ENCODE measurements at regions not wholly inside any gene's neighbourhood (a gene's known extent, or its start where the extent isn't known, plus 50 kb on each side); places are given as distances from the start of the nearest gene placed in this dataset.

- no peaks in the 10 kb centered on the region for H3K4me1 ChIP-seq
- DNase-seq (ENCODE audit: low read depth in 1 of 2, low spot score in 1 of 2) = no peak
- no peaks in the 10 kb centered on the region for H3K9me3 ChIP-seq
- H3K27ac ChIP-seq = no peak overlapping the region
- no peak for TF ChIP-seq CBX8 (IDR thresholded peaks at IDR 0.05)
- TF ChIP-seq KDM5A (IDR thresholded peaks at IDR 0.05) = no peak
- TF ChIP-seq MAX (IDR thresholded peaks at IDR 0.05) = no peak
- TF ChIP-seq MAZ (IDR thresholded peaks at IDR 0.05; ENCODE audit: borderline replicate concordance, low read depth, low read length) = no peak
- TF ChIP-seq POLR2A (IDR thresholded peaks at IDR 0.05; ENCODE audit: low read length) = no peak
- TF ChIP-seq CEBPB (IDR thresholded peaks at IDR 0.05) = no peak
- no peak for TF ChIP-seq EHF (CRISPR knock-in tag; IDR thresholded peaks at IDR 0.05)
- TF ChIP-seq FOSL2 (IDR thresholded peaks at IDR 0.05) = no peak
- TF ChIP-seq FOSL2 (CRISPR knock-in tag; IDR thresholded peaks at IDR 0.05) = no peak
- no peak for TF ChIP-seq USF2 (IDR thresholded peaks at IDR 0.05)
- TF ChIP-seq RFX5 (IDR thresholded peaks at IDR 0.05) = no peak
- no peak overlapping the region for H3K4me2 ChIP-seq
- CTCF ChIA-PET = no interaction called here
- H3K4me3 ChIP-seq = no peak overlapping the region
- no peak for FAIRE-seq
- no peak for ATAC-seq
- POLR2A ChIA-PET = no interaction called here
Observed at GRCh38 chr13:68996668-68997025, 1111.0 kb upstream of the ATXN8OS start.

GRCh38 chr13:68995972-68996667 lies 1111.5 kb upstream of the ATXN8OS start:
- Histone ChIP-seq H3K9me3 (no peaks in the 10 kb centered on the region), H3K27ac (no peak overlapping the region), H3K4me1 (no peaks in the 10 kb centered on the region), H3K4me3 (no peak overlapping the region), H3K4me2 (no peak overlapping the region)
- TF ChIP-seq MAFK (IDR thresholded peaks at IDR 0.05; ENCODE audit: partially characterized antibody) (no peak), FOSL2 (IDR thresholded peaks at IDR 0.05) (no peak), FOSL2 (CRISPR knock-in tag; IDR thresholded peaks at IDR 0.05) (no peak), ATOH8 (CRISPR knock-in tag; IDR thresholded peaks at IDR 0.05; ENCODE audit: low read depth) (no peak), GATA3 (IDR thresholded peaks at IDR 0.05; ENCODE audit: borderline replicate concordance) (no peak), ZNF302 (CRISPR knock-in tag; IDR thresholded peaks at IDR 0.05) (no peak), POLR2A (IDR thresholded peaks at IDR 0.05; ENCODE audit: low read length) (no peak), POLR2AphosphoS2 (conservative IDR thresholded peaks at IDR 0.05; ENCODE audit: low read length) (no peak), FOXS1 (CRISPR knock-in tag; IDR thresholded peaks at IDR 0.05) (no peak), HDAC2 (IDR thresholded peaks at IDR 0.05) (no peak), MYC (IDR thresholded peaks at IDR 0.05; ENCODE audit: borderline replicate concordance, low read length) (no peak), E2F6 (IDR thresholded peaks at IDR 0.05; ENCODE audit: borderline replicate concordance, low read depth) (no peak), RARB (CRISPR knock-in tag; IDR thresholded peaks at IDR 0.05) (no peak), RFX5 (IDR thresholded peaks at IDR 0.05) (no peak), USF2 (IDR thresholded peaks at IDR 0.05) (no peak)
- DNase-seq (ENCODE audit: low read depth in 1 of 2, low spot score in 1 of 2) (no peak), FAIRE-seq (no peak), ATAC-seq (no peak)
- CTCF ChIA-PET = no interaction called here
- 28% methylated on average over 3 of the region's 3 CpGs for WGBS (ENCODE audit: missing lambda C conversion rate)
- POLR2A ChIA-PET = no interaction called here

- POLR2A ChIA-PET = no interaction called here
Observed at GRCh38 chr13:68993154-68993553, 1114.5 kb upstream of the ATXN8OS start.

More at GRCh38 chr13:68993154-68993553, 1114.5 kb upstream of the ATXN8OS start:
- Histone ChIP-seq H3K4me3 (no peak overlapping the region), H3K4me1 (no peaks in the 10 kb centered on the region), H3K4me2 (no peak overlapping the region), H3K9me3 (no peaks in the 10 kb centered on the region), H3K27ac (no peak overlapping the region)
- no peak for FAIRE-seq
- CTCF ChIA-PET = no interaction called here
- ATAC-seq = no peak
- no peak for DNase-seq (ENCODE audit: low read depth in 1 of 2, low spot score in 1 of 2)
- TF ChIP-seq TP53 (CRISPR knock-in tag; IDR thresholded peaks at IDR 0.05) (no peak), NPAS2 (CRISPR knock-in tag; IDR thresholded peaks at IDR 0.05; ENCODE audit: borderline replicate concordance) (no peak), HOXA7 (CRISPR knock-in tag; IDR thresholded peaks at IDR 0.05) (no peak), CBX8 (IDR thresholded peaks at IDR 0.05) (no peak), USF2 (IDR thresholded peaks at IDR 0.05) (no peak), HOXB5 (CRISPR knock-in tag; IDR thresholded peaks at IDR 0.05) (no peak), E2F6 (IDR thresholded peaks at IDR 0.05; ENCODE audit: borderline replicate concordance, low read depth) (no peak), HDAC2 (IDR thresholded peaks at IDR 0.05) (no peak), ESRRA (IDR thresholded peaks at IDR 0.05; ENCODE audit: borderline replicate concordance, low read length) (no peak), MAZ (IDR thresholded peaks at IDR 0.05; ENCODE audit: borderline replicate concordance, low read depth, low read length) (no peak), ZNF302 (CRISPR knock-in tag; IDR thresholded peaks at IDR 0.05) (no peak), FOSL2 (IDR thresholded peaks at IDR 0.05) (no peak), FOSL2 (CRISPR knock-in tag; IDR thresholded peaks at IDR 0.05) (no peak), KDM5A (IDR thresholded peaks at IDR 0.05) (no peak), SMC3 (IDR thresholded peaks at IDR 0.05) (no peak), SREBF2 (IDR thresholded peaks at IDR 0.05) (no peak), RARB (CRISPR knock-in tag; IDR thresholded peaks at IDR 0.05) (no peak), TFCP2L1 (CRISPR knock-in tag; IDR thresholded peaks at IDR 0.05) (no peak), RAD21 (conservative IDR thresholded peaks at IDR 0.05 in 1 of 2, IDR thresholded peaks at IDR 0.05 in 1 of 2) (no peak)
- 47% methylated on average over 3 of the region's 3 CpGs for whole genome bisulfite sequencing (ENCODE audit: missing lambda C conversion rate)
